Astrocyte of the hippocampus (primary cell): ENCODE measurements at regions not wholly inside any gene's neighbourhood (a gene's known extent, or its start where the extent isn't known, plus 50 kb on each side); places are given as distances from the start of the nearest gene placed in this dataset.

Experiments used
- DNase-seq: peaks from one replicate; pipeline ENCODE4 v3.0.0; 2011; ENCODE audit warnings: low read depth, low spot score

DNA sequence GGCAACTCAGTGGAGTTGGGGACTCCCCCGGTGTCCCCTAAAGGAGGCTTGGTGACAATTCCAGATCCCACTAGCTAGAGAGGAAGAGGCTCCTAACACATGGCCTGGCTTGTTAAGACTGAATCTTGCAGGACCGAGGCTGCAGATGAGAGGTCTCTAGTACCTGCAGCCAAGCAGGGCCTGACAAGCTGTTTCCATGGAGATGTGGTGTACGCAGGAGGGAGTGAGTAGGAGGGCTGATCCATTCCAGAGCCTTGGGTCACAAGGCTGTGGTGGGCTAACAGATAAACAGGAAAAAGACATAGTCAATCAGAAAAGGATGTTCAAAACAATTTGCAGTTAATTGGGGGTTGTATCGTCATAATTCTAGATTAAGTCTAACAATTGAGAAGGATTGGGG is 77.3 kb upstream of the MKLN1 start:
- DNase-seq = no peak

DNA sequence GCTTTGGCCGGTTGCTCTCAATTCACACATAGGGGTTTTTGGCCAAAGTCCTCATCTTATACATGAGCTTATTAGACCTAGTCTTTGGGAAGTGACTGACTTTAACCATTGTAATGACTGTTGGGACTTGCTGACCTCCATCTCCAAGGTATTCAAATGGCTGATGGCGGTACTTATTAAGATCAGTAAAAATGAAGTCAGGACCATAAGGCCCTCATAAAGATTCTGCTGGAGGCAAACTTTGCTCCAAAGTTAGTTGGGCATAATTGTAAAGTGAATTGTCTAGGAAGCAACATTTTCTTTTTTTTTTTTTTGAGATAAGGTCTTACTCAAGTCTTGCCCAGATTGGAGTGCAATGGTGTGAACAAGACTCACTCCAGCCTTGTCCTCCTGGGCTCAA is 76.3 kb upstream of the MKLN1 start:
- DNase-seq = no peak

DNA sequence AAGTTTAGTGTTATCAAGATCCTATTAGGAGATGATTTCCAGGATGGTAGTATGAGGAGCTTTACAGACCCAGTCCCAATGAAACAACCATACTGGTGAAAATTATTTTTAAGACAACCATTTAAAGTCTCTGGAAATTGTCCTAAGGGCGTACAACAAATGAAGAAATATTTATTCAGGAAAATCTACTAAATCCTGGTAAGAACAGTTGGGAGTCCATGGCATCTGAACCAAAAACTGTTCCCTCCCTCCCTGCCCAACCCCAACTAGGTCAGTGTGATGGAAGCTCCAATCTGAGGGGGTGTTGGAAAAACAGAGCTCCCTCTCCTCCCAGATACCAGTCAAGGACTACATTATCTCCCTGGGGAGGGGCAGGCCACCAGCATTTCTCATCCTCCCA is 74.7 kb upstream of the MKLN1 start:
- no peak for DNase-seq

GRCh38 chr7:131254211-131254610 is 73.5 kb upstream of the MKLN1 start:
- DNase-seq = no peak

GRCh38 chr7:131255242-131255641 is 72.4 kb upstream of the MKLN1 start:
- no peak for DNase-seq

GRCh38 chr7:131261476-131261994 is 66.1 kb upstream of the MKLN1 start:
- no peak for DNase-seq

GRCh38 chr7:131265227-131265626 is 62.4 kb upstream of the MKLN1 start:
- DNase-seq = no peak

GRCh38 chr7:131267631-131268030 is 60.0 kb upstream of the MKLN1 start:
- DNase-seq = no peak

DNA sequence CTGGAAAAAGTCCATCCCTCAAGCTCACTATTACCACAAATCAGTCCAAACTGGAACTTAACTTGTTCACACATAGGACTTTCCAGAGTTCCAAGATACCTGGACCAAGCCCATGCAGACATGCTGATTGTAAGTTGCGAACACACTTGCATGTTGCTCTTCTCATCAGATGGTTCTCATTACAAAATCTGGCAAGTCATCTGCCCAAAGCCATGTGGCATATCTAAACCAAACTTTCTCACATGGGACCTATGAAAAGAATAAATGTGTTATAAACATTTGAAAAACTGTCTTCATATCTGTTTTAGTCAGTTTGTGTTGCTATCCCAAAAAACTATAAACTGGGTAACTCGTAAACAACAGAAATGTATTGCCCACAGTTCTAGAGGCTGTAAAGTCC is 58.8 kb upstream of the MKLN1 start:
- DNase-seq = no peak

GRCh38 chr7:131272086-131272485 is 55.6 kb upstream of the MKLN1 start:
- no peak for DNase-seq

DNA sequence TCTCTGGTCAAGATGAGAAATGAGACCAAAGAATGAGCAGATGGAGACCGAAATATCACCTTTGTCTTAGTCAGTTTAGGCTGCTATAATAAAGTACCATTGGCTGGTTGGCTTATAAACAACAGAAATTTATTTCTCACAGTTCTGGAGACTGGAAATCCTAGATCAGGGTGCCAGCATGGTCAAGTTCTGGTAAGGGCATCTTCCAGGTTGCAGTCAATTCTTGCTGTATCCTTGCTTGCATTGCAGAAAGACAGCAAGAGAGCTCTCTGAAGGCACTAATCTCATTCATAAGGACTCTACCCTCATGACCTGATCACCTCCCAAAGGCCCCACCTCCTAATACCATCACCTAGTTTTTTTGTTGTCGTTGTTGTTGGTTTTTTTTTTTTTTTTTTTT is 52.7 kb upstream of the MKLN1 start:
- DNase-seq = no peak

- no peak for DNase-seq
Observed at GRCh38 chr7:131276190-131276589, 51.5 kb upstream of the MKLN1 start.

GRCh38 chr7:131276748-131277147 is 50.9 kb upstream of the MKLN1 start:
- DNase-seq = no peak
